ENCODE measurements at regions not wholly inside any gene's neighbourhood (a gene's known extent, or its start where the extent isn't known, plus 50 kb on each side); places are given as distances from the start of the nearest gene placed in this dataset.
"Not testable (repeated sequence)": the region's sequence is repeated elsewhere in the genome, so short reads cannot be mapped to it uniquely, and the experiment has no call there.

GRCh38 chr17:18569489-18569913, 74.7 kb downstream of the TBC1D28 start:
- H3K36me3 ChIP-seq (replicated peaks in 1 of 2; ENCODE audit: control insufficient read depth in 1 of 2, insufficient read depth in 2 of 2, low read length in 2 of 2); H3K27ac ChIP-seq (ENCODE audit: extremely low read length, insufficient read depth, low read length); H4K20me1 ChIP-seq (ENCODE audit: insufficient read depth, low read length); H3K27me3 ChIP-seq (ENCODE audit: control insufficient read depth in 1 of 2, insufficient read depth in 2 of 2, low read length in 2 of 2); H2AFZ ChIP-seq (ENCODE audit: low read length); H3K79me2 ChIP-seq (ENCODE audit: insufficient read depth, low read length); DNase-seq (ENCODE audit: low spot score); H3K4me1 ChIP-seq (ENCODE audit: insufficient read depth, low read length); H3K4me2 ChIP-seq (ENCODE audit: low read depth, low read length); H3K9me3 ChIP-seq (ENCODE audit: low read length); CTCF ChIA-PET (ENCODE audit: low intra/inter-chr PET ratio, low total read pairs); H3K4me3 ChIP-seq (replicated peaks in 1 of 3; ENCODE audit: insufficient read depth in 1 of 3, low read depth in 2 of 3, low read length in 3 of 3); POLR2A ChIA-PET; in situ Hi-C loops (cut with HindIII; ENCODE audit: extremely low pct_ligation_motif_present, low pct_unique_long_range_greater_than_20kb); intact Hi-C loops (cut with micrococcal nuclease; ENCODE audit: unreplicated experiment); FAIRE-seq; H3K9ac ChIP-seq (ENCODE audit: insufficient read depth, low read depth, low read length); BruUV-seq (replicated peaks): not testable (repeated sequence)
- ATAC-seq: peak; percentile 39; the same call in 1 of the 3 replicates
- WGBS (ENCODE audit: low lambda C conversion rate): 4% methylated on average over 7 of the region's 8 CpGs

- POLR2A ChIA-PET; H3K9me3 ChIP-seq (ENCODE audit: low read length); FAIRE-seq; CTCF ChIA-PET (ENCODE audit: low intra/inter-chr PET ratio, low total read pairs); H3K27me3 ChIP-seq (ENCODE audit: control insufficient read depth in 1 of 2, insufficient read depth in 2 of 2, low read length in 2 of 2); H3K4me3 ChIP-seq (replicated peaks in 1 of 3; ENCODE audit: insufficient read depth in 1 of 3, low read depth in 2 of 3, low read length in 3 of 3); H4K20me1 ChIP-seq (ENCODE audit: insufficient read depth, low read length); H3K36me3 ChIP-seq (replicated peaks in 1 of 2; ENCODE audit: control insufficient read depth in 1 of 2, insufficient read depth in 2 of 2, low read length in 2 of 2); intact Hi-C loops (cut with micrococcal nuclease; ENCODE audit: unreplicated experiment); H3K4me2 ChIP-seq (ENCODE audit: low read depth, low read length); H3K79me2 ChIP-seq (ENCODE audit: insufficient read depth, low read length); H3K9ac ChIP-seq (ENCODE audit: insufficient read depth, low read depth, low read length); H2AFZ ChIP-seq (ENCODE audit: low read length); H3K27ac ChIP-seq (ENCODE audit: extremely low read length, insufficient read depth, low read length); H3K4me1 ChIP-seq (ENCODE audit: insufficient read depth, low read length); DNase-seq (ENCODE audit: low spot score); BruUV-seq (replicated peaks); ATAC-seq; in situ Hi-C loops (cut with HindIII; ENCODE audit: extremely low pct_ligation_motif_present, low pct_unique_long_range_greater_than_20kb): not testable (repeated sequence)
- WGBS (ENCODE audit: low lambda C conversion rate): 65% methylated on average over 10 of the region's 23 CpGs
These were observed 71.7 kb downstream of the TBC1D28 start for GRCh38 chr17:18572536-18572935.

DNA sequence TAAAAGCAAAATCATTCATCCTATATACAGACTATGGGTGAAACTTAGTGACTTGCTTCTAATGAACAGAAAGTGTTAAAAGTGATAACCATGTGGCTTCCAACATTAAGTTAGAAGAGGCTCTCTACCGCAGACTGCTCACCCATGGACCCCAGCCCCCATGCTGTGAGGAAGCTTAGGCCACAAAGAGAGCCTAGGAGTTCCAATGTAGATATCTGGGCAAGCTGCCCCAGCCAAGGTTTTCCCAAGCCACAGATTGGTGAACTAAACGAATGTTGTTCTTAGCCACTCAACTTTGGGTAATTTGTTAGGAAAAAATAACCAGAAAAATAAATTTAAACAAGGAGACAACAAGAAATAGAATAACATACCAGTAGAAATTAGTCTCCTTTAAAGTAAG, 70.1 kb downstream of the TBC1D28 start:
- H2AFZ ChIP-seq (ENCODE audit: low read length); H3K79me2 ChIP-seq (ENCODE audit: insufficient read depth, low read length); H3K4me2 ChIP-seq (ENCODE audit: low read depth, low read length); H3K27ac ChIP-seq (ENCODE audit: extremely low read length, insufficient read depth, low read length); POLR2A ChIA-PET; H3K27me3 ChIP-seq (ENCODE audit: control insufficient read depth in 1 of 2, insufficient read depth in 2 of 2, low read length in 2 of 2); FAIRE-seq; CTCF ChIA-PET (ENCODE audit: low intra/inter-chr PET ratio, low total read pairs); H3K4me3 ChIP-seq (replicated peaks in 1 of 3; ENCODE audit: insufficient read depth in 1 of 3, low read depth in 2 of 3, low read length in 3 of 3); H3K9me3 ChIP-seq (ENCODE audit: low read length); in situ Hi-C loops (cut with HindIII; ENCODE audit: extremely low pct_ligation_motif_present, low pct_unique_long_range_greater_than_20kb); ATAC-seq; H3K36me3 ChIP-seq (replicated peaks in 1 of 2; ENCODE audit: control insufficient read depth in 1 of 2, insufficient read depth in 2 of 2, low read length in 2 of 2); H3K4me1 ChIP-seq (ENCODE audit: insufficient read depth, low read length); BruUV-seq (replicated peaks); intact Hi-C loops (cut with micrococcal nuclease; ENCODE audit: unreplicated experiment); H4K20me1 ChIP-seq (ENCODE audit: insufficient read depth, low read length); H3K9ac ChIP-seq (ENCODE audit: insufficient read depth, low read depth, low read length); DNase-seq (ENCODE audit: low spot score): not testable (repeated sequence)
- 2% methylated on average over 2 of the region's 2 CpGs for WGBS (ENCODE audit: low lambda C conversion rate)

Small RNAs in the stretch of these regions (small RNA-seq; reads per million reads assigned to genes)
- 0 reads per million in 3 experiments for gene AC107983.1 (ENCODE audit: insufficient read depth in 2 of 3, insufficient read length in 3 of 3, low read depth in 2 of 3, low replicate concordance in 1 of 3)

All from HepG2 (cell line).